Activated CD8-positive, alpha-beta T cell treated with anti-CD3 and anti-CD28 coated beads for 36 hours (primary cell): ENCODE measurements at regions not wholly inside any gene's neighbourhood (a gene's known extent, or its start where the extent isn't known, plus 50 kb on each side); places are given as distances from the start of the nearest gene placed in this dataset.
"Not testable (repeated sequence)": the region's sequence is repeated elsewhere in the genome, so short reads cannot be mapped to it uniquely, and the experiment has no call there.

Experiments
- ATAC-seq: fragments of 200-7000 bp; cut with Tn5 transposase; one replicate; pipeline ENCODE4 v1.10.0; 2021; ENCODE audit warnings: mild to moderate bottlenecking, moderate library complexity
- CTCF ChIA-PET: fragments of 350-600 bp; sonication (Branson Sonifier 250); formaldehyde crosslinking; loops from one replicate; lab custom pipeline; 2021; ENCODE audit warnings: antibody characterized with exemption; lab: Charles Lee
- POLR2A ChIA-PET: fragments of 350-600 bp; sonication (Branson Sonifier 250); formaldehyde crosslinking; loops from one replicate; lab custom pipeline; 2021; ENCODE audit warnings: antibody characterized with exemption; lab: Charles Lee
- DNase-seq: peaks from one replicate; pipeline ENCODE4 v3.0.0-alpha.2; 2020
- H3K27ac Mint-ChIP-seq: one replicate; pipeline ENCODE4 v1.8.0; 2021; ENCODE audit warnings: mild to moderate bottlenecking, mixed read lengths
- H3K27me3 Mint-ChIP-seq: one replicate; pipeline ENCODE4 v1.8.0; 2021; ENCODE audit warnings: mixed read lengths
- H3K36me3 Mint-ChIP-seq: one replicate; pipeline ENCODE4 v1.8.0; 2021; ENCODE audit warnings: low read depth, mixed read lengths
- H3K4me1 Mint-ChIP-seq: one replicate; pipeline ENCODE4 v1.8.0; 2021; ENCODE audit warnings: low read depth, mixed read lengths
- H3K4me3 Mint-ChIP-seq: one replicate; pipeline ENCODE4 v1.8.0; 2021; ENCODE audit warnings: mild to moderate bottlenecking, moderate library complexity, mixed read lengths
- H3K9me3 Mint-ChIP-seq: one replicate; pipeline ENCODE4 v1.8.0; 2021; ENCODE audit warnings: mixed read lengths
- CTCF ChIP-seq: fragments of 200-600 bp; IDR thresholded peaks from one replicate; pipeline ENCODE4 v1.8.0; 2022; ENCODE audit warnings: antibody characterized with exemption, mild to moderate bottlenecking
- intact Hi-C: fragments of 100-400 bp; cut with micrococcal nuclease; formaldehyde crosslinking; loops from one replicate; pipeline ENCODE4 v1.10.0; 2022

- H3K4me3 Mint-ChIP-seq = no peak overlapping the region
- H3K9me3 Mint-ChIP-seq = no peaks in the 10 kb centered on the region
- no peak for TF ChIP-seq CTCF
- POLR2A ChIA-PET = no interaction called here
- no peak for DNase-seq
- no peaks in the 10 kb centered on the region for H3K36me3 Mint-ChIP-seq
- H3K4me1 Mint-ChIP-seq = no peaks in the 10 kb centered on the region
- ATAC-seq = no peak
- H3K27me3 Mint-ChIP-seq = peaks cover 1% of the 10 kb centered on the region
- CTCF ChIA-PET = interaction anchor here (0.7 to 1.0 kb wide), 2 partner anchors 8 to 180 kb away, joined by 3 read pairs; no protein-coding TSS in a partner anchor
- no peak overlapping the region for H3K27ac Mint-ChIP-seq
- intact Hi-C loops = no loop called here
Observed at GRCh38 chr6:113679051-113679450, 178.1 kb upstream of the MARCKS start.

- no peaks in the 10 kb centered on the region for H3K9me3 Mint-ChIP-seq
- peaks cover 1% of the 10 kb centered on the region for H3K27me3 Mint-ChIP-seq
- POLR2A ChIA-PET = no interaction called here
- intact Hi-C loops = no loop called here
- no peaks in the 10 kb centered on the region for H3K36me3 Mint-ChIP-seq
- H3K4me1 Mint-ChIP-seq = no peaks in the 10 kb centered on the region
- CTCF ChIA-PET = no interaction called here
- TF ChIP-seq CTCF = no peak
- ATAC-seq (no peak), DNase-seq (no peak)
- no peak overlapping the region for H3K27ac Mint-ChIP-seq
- no peak overlapping the region for H3K4me3 Mint-ChIP-seq
Observed at GRCh38 chr6:113680301-113680700, 176.8 kb upstream of the MARCKS start.

GRCh38 chr6:113683968-113684367 lies 173.2 kb upstream of the MARCKS start:
- Mint-ChIP-seq H3K4me3 (no peak overlapping the region), H3K27ac (no peak overlapping the region), H3K4me1 (no peaks in the 10 kb centered on the region), H3K36me3 (no peaks in the 10 kb centered on the region), H3K27me3 (no peaks in the 10 kb centered on the region), H3K9me3 (no peaks in the 10 kb centered on the region)
- ATAC-seq (no peak), DNase-seq (no peak)
- no peak for TF ChIP-seq CTCF
- ChIA-PET CTCF (no interaction called here), POLR2A (no interaction called here)
- intact Hi-C loops = no loop called here

- H3K27me3 Mint-ChIP-seq = no peaks in the 10 kb centered on the region
- H3K36me3 Mint-ChIP-seq = no peaks in the 10 kb centered on the region
- no peak overlapping the region for H3K27ac Mint-ChIP-seq
- ChIA-PET CTCF (no interaction called here), POLR2A (no interaction called here)
- H3K4me1 Mint-ChIP-seq = no peaks in the 10 kb centered on the region
- no peaks in the 10 kb centered on the region for H3K9me3 Mint-ChIP-seq
- H3K4me3 Mint-ChIP-seq = no peak overlapping the region
- DNase-seq = no peak
- no peak for ATAC-seq
- intact Hi-C loops = no loop called here
- TF ChIP-seq CTCF = no peak
Observed at GRCh38 chr6:113684382-113684901, 172.7 kb upstream of the MARCKS start.

GRCh38 chr6:113686049-113686448 lies 171.1 kb upstream of the MARCKS start:
- ChIA-PET CTCF (no interaction called here), POLR2A (no interaction called here)
- Mint-ChIP-seq H3K9me3 (no peaks in the 10 kb centered on the region), H3K4me1 (peaks cover 5% of the 10 kb centered on the region), H3K4me3 (no peak overlapping the region), H3K27me3 (no peaks in the 10 kb centered on the region), H3K36me3 (no peaks in the 10 kb centered on the region), H3K27ac (no peak overlapping the region)
- no peak for TF ChIP-seq CTCF
- ATAC-seq (no peak), DNase-seq (no peak)
- intact Hi-C loops = no loop called here

- H3K4me1 Mint-ChIP-seq, ATAC-seq, POLR2A ChIA-PET, CTCF ChIA-PET, intact Hi-C loops, DNase-seq, H3K36me3 Mint-ChIP-seq, H3K9me3 Mint-ChIP-seq, H3K27me3 Mint-ChIP-seq, H3K27ac Mint-ChIP-seq, H3K4me3 Mint-ChIP-seq: not testable (repeated sequence)
Observed at GRCh38 chr6:113689620-113690019, 167.5 kb upstream of the MARCKS start.
